ENCODE measurements at regions not wholly inside any gene's neighbourhood (a gene's known extent, or its start where the extent isn't known, plus 50 kb on each side); places are given as distances from the start of the nearest gene placed in this dataset.

DNA sequence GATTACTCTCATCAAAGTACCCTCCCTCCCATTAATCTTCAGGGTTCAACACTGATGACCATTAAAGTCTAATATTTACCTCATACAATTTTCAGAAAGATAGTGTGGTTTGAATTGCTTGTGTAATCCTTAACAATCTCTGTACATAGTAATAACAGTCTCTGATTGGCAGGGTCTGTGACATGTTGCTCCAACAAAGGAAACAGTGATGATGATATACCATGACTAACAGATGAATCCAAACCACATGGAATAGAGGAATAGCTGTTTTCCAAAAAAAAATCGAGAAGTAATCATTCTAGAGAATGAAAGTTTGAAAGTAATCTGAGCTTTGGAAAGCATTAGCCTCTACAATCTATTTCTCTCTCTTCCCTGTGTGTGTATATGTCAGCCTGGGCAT, 610.1 kb upstream of the NEGR1 start:
- no peaks in the 10 kb centered on the region for H4K20me1 ChIP-seq (ENCODE audit: insufficient read depth, low read length)
- no peak overlapping the region for H2AFZ ChIP-seq (ENCODE audit: low read length)
- H3K9me2 ChIP-seq (replicated peaks; ENCODE audit: insufficient read depth, low read length), result no peaks in the 10 kb centered on the region
- H3K27ac ChIP-seq (ENCODE audit: low read length), result no peak overlapping the region
- no peaks in the 10 kb centered on the region for H3K27me3 ChIP-seq (replicated peaks; ENCODE audit: insufficient read depth, low read length)
- H3K4me1 ChIP-seq (ENCODE audit: low read length), result no peaks in the 10 kb centered on the region
- no peaks in the 10 kb centered on the region for H3F3A ChIP-seq (ENCODE audit: insufficient read depth, low read length)
- TF ChIP-seq, protein P1, sequence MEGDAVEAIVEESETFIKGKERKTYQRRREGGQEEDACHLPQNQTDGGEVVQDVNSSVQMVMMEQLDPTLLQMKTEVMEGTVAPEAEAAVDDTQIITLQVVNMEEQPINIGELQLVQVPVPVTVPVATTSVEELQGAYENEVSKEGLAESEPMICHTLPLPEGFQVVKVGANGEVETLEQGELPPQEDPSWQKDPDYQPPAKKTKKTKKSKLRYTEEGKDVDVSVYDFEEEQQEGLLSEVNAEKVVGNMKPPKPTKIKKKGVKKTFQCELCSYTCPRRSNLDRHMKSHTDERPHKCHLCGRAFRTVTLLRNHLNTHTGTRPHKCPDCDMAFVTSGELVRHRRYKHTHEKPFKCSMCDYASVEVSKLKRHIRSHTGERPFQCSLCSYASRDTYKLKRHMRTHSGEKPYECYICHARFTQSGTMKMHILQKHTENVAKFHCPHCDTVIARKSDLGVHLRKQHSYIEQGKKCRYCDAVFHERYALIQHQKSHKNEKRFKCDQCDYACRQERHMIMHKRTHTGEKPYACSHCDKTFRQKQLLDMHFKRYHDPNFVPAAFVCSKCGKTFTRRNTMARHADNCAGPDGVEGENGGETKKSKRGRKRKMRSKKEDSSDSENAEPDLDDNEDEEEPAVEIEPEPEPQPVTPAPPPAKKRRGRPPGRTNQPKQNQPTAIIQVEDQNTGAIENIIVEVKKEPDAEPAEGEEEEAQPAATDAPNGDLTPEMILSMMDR (IDR thresholded peaks at IDR 0.05; ENCODE audit: low read length), result no peak
- no peak for TF ChIP-seq EZH2 (optimal IDR thresholded peaks at IDR 0.05; ENCODE audit: low read depth, low read length)
- TF ChIP-seq EZH2phosphoT487 (IDR thresholded peaks at IDR 0.05; ENCODE audit: low read length), result no peak
- H3K36me3 ChIP-seq (replicated peaks; ENCODE audit: insufficient read depth, low read length), result no peaks in the 10 kb centered on the region
- no peaks in the 10 kb centered on the region for H3K79me2 ChIP-seq (ENCODE audit: low read length)
- DNase-seq, result no peak
- no peak overlapping the region for H3K9ac ChIP-seq (ENCODE audit: low read length)
- no peaks in the 10 kb centered on the region for H3K9me3 ChIP-seq (replicated peaks; ENCODE audit: insufficient read depth, low read length)
- no peak overlapping the region for H3K4me2 ChIP-seq (ENCODE audit: low read depth, low read length)
- no peak overlapping the region for H3K4me3 ChIP-seq (ENCODE audit: low read length)

DNA sequence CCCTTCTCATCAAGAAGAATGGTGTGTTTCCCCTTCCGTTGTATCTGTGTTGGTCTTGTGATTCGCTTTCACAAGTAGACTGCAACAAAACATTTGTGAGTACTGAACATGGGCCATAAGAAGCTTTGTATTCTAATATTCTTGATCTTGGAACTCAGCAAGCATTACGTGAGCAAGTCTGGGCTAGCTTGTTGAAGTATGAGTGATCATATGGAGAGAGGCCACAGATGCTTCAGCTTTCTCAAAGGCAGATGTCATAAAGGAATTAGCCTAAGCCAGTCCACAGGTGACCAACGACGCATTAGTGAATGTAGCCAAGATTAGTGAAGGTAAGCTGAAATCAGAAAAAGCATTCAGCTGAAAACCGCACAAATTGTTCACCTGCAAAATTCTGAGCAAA, 609.6 kb upstream of the NEGR1 start:
- no peaks in the 10 kb centered on the region for H3K9me3 ChIP-seq (replicated peaks; ENCODE audit: insufficient read depth, low read length)
- DNase-seq, result no peak
- no peak overlapping the region for H3K27ac ChIP-seq (ENCODE audit: low read length)
- no peaks in the 10 kb centered on the region for H3K36me3 ChIP-seq (replicated peaks; ENCODE audit: insufficient read depth, low read length)
- H3K27me3 ChIP-seq (replicated peaks; ENCODE audit: insufficient read depth, low read length), result no peaks in the 10 kb centered on the region
- H3K9ac ChIP-seq (ENCODE audit: low read length), result no peak overlapping the region
- H3F3A ChIP-seq (ENCODE audit: insufficient read depth, low read length), result no peaks in the 10 kb centered on the region
- TF ChIP-seq, protein P1 (IDR thresholded peaks at IDR 0.05; ENCODE audit: low read length), result no peak
- no peak for TF ChIP-seq EZH2phosphoT487 (IDR thresholded peaks at IDR 0.05; ENCODE audit: low read length)
- no peaks in the 10 kb centered on the region for H3K9me2 ChIP-seq (replicated peaks; ENCODE audit: insufficient read depth, low read length)
- no peak overlapping the region for H2AFZ ChIP-seq (ENCODE audit: low read length)
- H3K4me1 ChIP-seq (ENCODE audit: low read length), result no peaks in the 10 kb centered on the region
- no peak overlapping the region for H3K4me2 ChIP-seq (ENCODE audit: low read depth, low read length)
- no peak overlapping the region for H3K4me3 ChIP-seq (ENCODE audit: low read length)
- H3K79me2 ChIP-seq (ENCODE audit: low read length), result no peaks in the 10 kb centered on the region
- H4K20me1 ChIP-seq (ENCODE audit: insufficient read depth, low read length), result no peaks in the 10 kb centered on the region

DNA sequence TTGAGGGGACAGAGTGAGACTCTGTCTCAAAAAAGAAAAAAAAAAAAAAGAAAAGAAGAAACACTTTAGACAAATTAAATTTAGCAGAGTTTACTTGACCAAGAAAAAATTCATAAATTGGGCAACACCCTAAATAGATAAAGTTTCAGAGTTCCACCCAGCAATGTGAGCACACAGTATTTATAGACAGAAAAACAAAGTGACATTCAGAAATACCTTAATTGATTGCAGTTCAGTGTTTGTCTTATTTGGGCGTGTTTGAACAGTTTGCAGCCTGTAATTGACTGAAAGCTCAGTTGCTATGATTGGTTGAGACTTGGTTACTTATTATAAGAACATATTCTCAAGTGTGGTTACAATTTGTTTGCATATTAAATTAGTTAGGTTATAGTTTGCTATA, 603.5 kb upstream of the NEGR1 start:
- Histone ChIP-seq H3K36me3 (replicated peaks; ENCODE audit: insufficient read depth, low read length) (no peaks in the 10 kb centered on the region; the same call in 1 of the 2 replicates), H3F3A (ENCODE audit: insufficient read depth, low read length) (no peaks in the 10 kb centered on the region), H3K9ac (ENCODE audit: low read length) (no peak overlapping the region), H3K27ac (ENCODE audit: low read length) (no peak overlapping the region), H3K9me2 (replicated peaks; ENCODE audit: insufficient read depth, low read length) (no peaks in the 10 kb centered on the region), H4K20me1 (ENCODE audit: insufficient read depth, low read length) (no peaks in the 10 kb centered on the region), H3K4me2 (ENCODE audit: low read depth, low read length) (no peak overlapping the region), H3K4me1 (ENCODE audit: low read length) (no peaks in the 10 kb centered on the region), H3K79me2 (ENCODE audit: low read length) (no peaks in the 10 kb centered on the region), H3K4me3 (ENCODE audit: low read length) (no peak overlapping the region), H3K9me3 (replicated peaks; ENCODE audit: insufficient read depth, low read length) (no peaks in the 10 kb centered on the region), H2AFZ (ENCODE audit: low read length) (no peak overlapping the region), H3K27me3 (replicated peaks; ENCODE audit: insufficient read depth, low read length) (no peaks in the 10 kb centered on the region)
- no peak for DNase-seq
- no peak for TF ChIP-seq EZH2phosphoT487 (IDR thresholded peaks at IDR 0.05; ENCODE audit: low read length)
- no peak for TF ChIP-seq EZH2 (optimal IDR thresholded peaks at IDR 0.05; ENCODE audit: low read depth, low read length)
- TF ChIP-seq, protein P1 (IDR thresholded peaks at IDR 0.05; ENCODE audit: low read length), result no peak
